Lung (tissue), 11 donors: ENCODE measurements at regions not wholly inside any gene's neighbourhood (a gene's known extent, or its start where the extent isn't known, plus 50 kb on each side); places are given as distances from the start of the nearest gene placed in this dataset.

ENCODE experiments used
- ATAC-seq: fragments of 200-7000 bp; cut with Tn5 transposase; one replicate; pipeline ENCODE4 v1.9.1; 2020; ENCODE audit warnings: moderate number of reproducible peaks; ENCODE audit not compliant: insufficient read depth, low FRiP score
- DNase-seq, 3 donors: peaks; one replicate each; pipeline ENCODE4 v3.0.0-alpha.2; 2013 to 2017
- H3K27ac ChIP-seq, 2 donors: one replicate each; pipeline ENCODE4 v1.5.1; 2013; ENCODE audit warnings: mild to moderate bottlenecking in 2 of 2, moderate library complexity in 2 of 2, control low read depth in 1 of 2, inconsistent platforms in 1 of 2, low read depth in 1 of 2, low read length in 1 of 2
- H3K27me3 ChIP-seq, 3 donors: one replicate each; pipeline ENCODE4 v1.5.1; 2013; ENCODE audit warnings: low read length in 2 of 3; ENCODE audit not compliant: control insufficient read depth in 3 of 3, insufficient read depth in 3 of 3
- H3K36me3 ChIP-seq, 4 donors: one replicate each; pipeline ENCODE4 v1.5.1; 2013; ENCODE audit warnings: low read length in 4 of 4, mild to moderate bottlenecking in 1 of 4, moderate library complexity in 1 of 4; ENCODE audit not compliant: control insufficient read depth in 4 of 4, insufficient read depth in 4 of 4
- H3K4me1 ChIP-seq, 5 donors: one replicate each; pipeline ENCODE4 v1.5.1; 2013; ENCODE audit warnings: low read length in 5 of 5, mild to moderate bottlenecking in 2 of 5, moderate library complexity in 1 of 5; ENCODE audit not compliant: control insufficient read depth in 5 of 5, insufficient read depth in 5 of 5
- H3K4me3 ChIP-seq: one replicate; pipeline ENCODE4 v1.5.1; 2013; ENCODE audit warnings: mild to moderate bottlenecking, control low read depth, moderate library complexity
- H3K9ac ChIP-seq, 2 donors: one replicate each; pipeline ENCODE4 v1.5.1; 2013; ENCODE audit warnings: low read length in 2 of 2, control low read depth in 1 of 2; ENCODE audit not compliant: insufficient read depth in 1 of 2
- H3K9me3 ChIP-seq, 4 donors: one replicate each; pipeline ENCODE4 v1.5.1; 2013; ENCODE audit warnings: low read length in 3 of 4, mild to moderate bottlenecking in 1 of 4, moderate library complexity in 1 of 4; ENCODE audit not compliant: control insufficient read depth in 4 of 4, insufficient read depth in 3 of 4
- CTCF ChIP-seq: IDR thresholded peaks from 2 replicates; pipeline ENCODE4 v1.5.1; 2012; ENCODE audit warnings: mild to moderate bottlenecking; ENCODE audit errors: control extremely low read depth, extremely low read depth
- WGBS, 2 donors: extraction: QIAGEN DNeasy Blood & Tissue Kit; methylation state at CpG; one replicate each; pipeline ENCODE4 v1.1.7; 2013; 5-methylcytosine and 5-hydroxymethylcytosine counted together
- donor health status: control.
- donor health status: control.
- donor health status: Bipolar disorder and iron deficiency.
- donor health status: healthy.
- donor health status: DM: yes; HTN: yes; CAD: no.

GRCh38 chr10:61100887-61101286 is 156.9 kb upstream of the RHOBTB1 start:
- H3K4me1 ChIP-seq = peaks cover 0 to 7% (median 0%) of the 10 kb centered on the region in 5 donors
- TF ChIP-seq CTCF = no peak
- 89 to 95% methylated on average over 5 of the region's 5 CpGs for WGBS, 2 donors
- no peak overlapping the region for H3K4me3 ChIP-seq
- H3K9me3 ChIP-seq = no peaks in the 10 kb centered on the region
- ATAC-seq (no peak), DNase-seq (no peak)
- H3K36me3 ChIP-seq = no peaks in the 10 kb centered on the region
- no peak overlapping the region for H3K9ac ChIP-seq
- no peak overlapping the region for H3K27ac ChIP-seq
- no peaks in the 10 kb centered on the region for H3K27me3 ChIP-seq

GRCh38 chr10:61099756-61100155 is 155.8 kb upstream of the RHOBTB1 start:
- H3K27me3 ChIP-seq = no peaks in the 10 kb centered on the region
- ATAC-seq (no peak), DNase-seq (no peak)
- H3K9ac ChIP-seq = no peak overlapping the region
- TF ChIP-seq CTCF = no peak
- H3K4me3 ChIP-seq = no peak overlapping the region
- 64 to 80% methylated on average over 4 of the region's 4 CpGs for WGBS, 2 donors
- no peak overlapping the region for H3K27ac ChIP-seq
- H3K4me1 ChIP-seq = peaks cover 0 to 7% (median 0%) of the 10 kb centered on the region in 5 donors
- H3K36me3 ChIP-seq = no peaks in the 10 kb centered on the region
- H3K9me3 ChIP-seq = no peaks in the 10 kb centered on the region

- Histone ChIP-seq H3K27ac (no peak overlapping the region), H3K9me3 (no peaks in the 10 kb centered on the region), H3K36me3 (no peaks in the 10 kb centered on the region), H3K4me3 (no peak overlapping the region), H3K27me3 (no peaks in the 10 kb centered on the region), H3K4me1 (peaks cover 0 to 7% (median 0%) of the 10 kb centered on the region in 5 donors), H3K9ac (no peak overlapping the region)
- ATAC-seq = no peak
- 76 to 77% methylated on average over 1 of the region's 1 CpG for WGBS, 2 donors
- TF ChIP-seq CTCF = no peak
- no peak for DNase-seq
Measured at GRCh38 chr10:61098966-61099365, 155.0 kb upstream of the RHOBTB1 start.

- no peak overlapping the region for H3K9ac ChIP-seq
- H3K27ac ChIP-seq = no peak overlapping the region
- no peaks in the 10 kb centered on the region for H3K27me3 ChIP-seq
- peaks cover 0 to 7% (median 0%) of the 10 kb centered on the region in 5 donors for H3K4me1 ChIP-seq
- WGBS, 2 donors = 37 to 71% methylated on average over 1 of the region's 1 CpG
- no peak for TF ChIP-seq CTCF
- H3K4me3 ChIP-seq = no peak overlapping the region
- no peaks in the 10 kb centered on the region for H3K9me3 ChIP-seq
- H3K36me3 ChIP-seq = no peaks in the 10 kb centered on the region
- ATAC-seq (no peak), DNase-seq (no peak)
Measured at GRCh38 chr10:61097026-61097425, 153.0 kb upstream of the RHOBTB1 start.
